Hematopoietic multipotent progenitor cell treated with erythropoietin and hydrocortisone succinate and interleukin-3 and kit ligand, for 15 days (in vitro differentiated cells): ENCODE measurements at regions not wholly inside any gene's neighbourhood (a gene's known extent, or its start where the extent isn't known, plus 50 kb on each side); places are given as distances from the start of the nearest gene placed in this dataset.
A peak's percentile ranks its signal among the peaks of the same experiment; 100 is the strongest.
"Not testable (repeated sequence)": the region's sequence is repeated elsewhere in the genome, so short reads cannot be mapped to it uniquely, and the experiment has no call there.

Source experiments
- DNase-seq: peaks from one replicate; pipeline ENCODE4 v3.0.0-alpha.2; 2015; ENCODE audit warnings: low spot score

DNA sequence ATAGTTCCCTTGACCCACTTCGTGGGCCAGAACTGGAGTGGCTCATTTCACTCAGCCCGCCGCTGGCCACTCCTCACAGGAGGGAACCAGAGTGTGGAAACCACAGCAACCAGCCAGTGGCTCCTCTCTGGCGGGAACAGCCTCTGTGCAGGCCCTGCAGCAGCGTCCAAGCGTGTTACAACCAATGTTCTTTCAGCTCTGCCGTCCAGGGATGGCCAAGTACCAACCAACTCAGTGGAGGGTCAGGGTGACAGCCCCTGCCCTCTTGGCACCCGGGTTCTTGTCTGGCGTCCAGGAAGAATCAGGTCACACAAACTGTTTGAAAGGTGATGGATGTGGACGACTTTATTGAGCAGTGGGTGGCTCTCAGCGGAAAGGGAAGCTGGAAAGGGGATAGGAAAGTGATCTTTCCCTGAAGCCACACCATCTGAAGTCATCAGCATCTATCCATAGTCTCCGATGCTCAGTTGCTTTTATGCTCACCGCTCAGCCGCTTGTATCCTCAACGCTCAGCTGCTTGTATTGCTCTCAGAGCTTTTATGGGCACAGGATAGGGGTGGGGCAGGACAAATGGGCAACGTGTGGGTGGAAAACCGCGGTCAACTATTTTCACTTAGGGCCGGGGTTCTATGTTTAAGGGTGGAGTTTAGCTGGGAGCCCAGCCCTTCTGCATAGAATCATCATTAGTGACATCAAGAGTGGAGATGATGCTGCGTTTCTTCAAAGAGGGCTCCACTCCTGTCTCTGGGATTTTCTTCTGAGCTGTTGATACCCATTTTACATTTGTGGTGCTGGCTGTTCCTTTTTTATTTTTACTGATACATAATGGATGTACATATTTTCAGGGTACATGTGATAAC lies 250.2 kb downstream of the RRAGC start:
- DNase-seq: no peak

DNA sequence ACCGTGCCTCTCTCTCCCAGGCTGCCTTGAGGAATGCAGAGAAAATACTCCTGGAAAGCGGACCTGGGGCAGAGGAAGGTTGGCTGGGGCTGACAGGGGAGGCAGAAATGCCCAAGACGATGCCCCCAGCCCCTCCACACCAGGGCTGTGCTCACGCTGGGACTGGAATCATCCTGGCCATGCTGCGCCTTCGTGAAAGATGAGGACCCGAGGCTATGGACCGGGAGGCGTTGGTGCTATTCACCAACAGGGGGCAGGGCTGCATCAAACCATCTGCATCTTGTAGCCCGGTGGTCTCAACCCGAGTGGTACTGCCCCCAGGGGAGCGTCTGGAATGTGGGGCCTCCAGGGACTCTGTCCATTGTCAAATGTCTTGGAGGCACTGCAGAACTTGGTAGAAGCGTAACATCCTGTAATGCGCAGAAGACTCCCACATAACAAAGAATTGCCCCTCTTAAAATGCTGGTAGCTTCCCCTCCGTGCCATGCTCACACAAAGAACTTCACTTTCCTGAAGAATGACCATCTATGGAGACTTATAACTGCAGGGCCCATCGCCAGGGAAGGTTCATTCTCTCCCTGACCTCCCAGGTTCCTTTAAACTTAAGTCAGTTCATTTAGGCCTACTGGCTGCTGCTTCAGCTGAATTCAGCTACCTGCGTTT lies 251.2 kb downstream of the RRAGC start:
- DNase-seq: peak; percentile 7

DNA sequence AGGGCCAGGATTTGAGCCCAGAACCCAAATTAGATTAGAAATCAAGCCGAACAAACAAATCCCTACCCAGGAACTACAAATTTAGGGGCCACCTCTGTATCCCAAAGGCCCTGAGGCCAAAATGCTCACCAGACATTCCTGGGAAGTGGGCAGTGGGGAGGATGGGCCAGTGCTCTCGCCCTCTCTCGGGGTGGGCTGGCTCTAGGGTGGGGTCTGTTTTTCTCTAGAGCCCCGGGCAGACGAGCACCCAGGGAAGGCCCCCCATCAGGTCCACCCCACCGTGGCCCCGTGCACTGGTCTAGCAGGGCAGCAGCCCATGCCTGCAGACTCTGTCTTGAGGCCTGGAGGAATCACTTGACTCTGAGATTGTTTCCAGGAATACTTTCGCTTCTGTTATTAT lies 252.0 kb downstream of the RRAGC start:
- DNase-seq: no peak

DNA sequence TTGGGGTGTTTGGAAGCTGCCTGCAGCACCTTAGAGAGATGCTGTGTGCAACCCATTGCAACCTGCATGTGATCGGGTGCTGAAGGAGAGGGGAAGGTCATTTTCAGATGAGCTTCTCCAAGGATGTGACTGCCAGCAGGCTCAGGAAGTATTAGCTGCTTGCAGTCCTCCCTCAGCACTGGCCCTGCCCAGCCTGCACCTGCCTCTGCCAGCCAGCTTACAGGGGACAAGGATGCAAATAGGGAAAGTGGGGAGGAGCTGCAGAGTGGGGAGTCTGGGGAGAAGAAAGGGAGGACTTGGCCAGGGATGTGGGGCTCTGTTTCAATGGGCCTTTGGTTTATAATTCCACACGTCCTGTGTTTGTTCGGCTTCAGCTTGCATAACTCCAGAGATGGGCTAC lies 254.5 kb downstream of the RRAGC start:
- DNase-seq: no peak

- no peak for DNase-seq
Measured at GRCh38 chr1:38603907-38604306, 255.7 kb downstream of the RRAGC start.

- DNase-seq: no peak
Measured at GRCh38 chr1:38600905-38601304, 258.7 kb downstream of the RRAGC start.

- no peak for DNase-seq
Measured at GRCh38 chr1:38600286-38600685, 259.3 kb downstream of the RRAGC start.

GRCh38 chr1:38598118-38598517 lies 261.5 kb downstream of the RRAGC start:
- DNase-seq: no peak

DNA sequence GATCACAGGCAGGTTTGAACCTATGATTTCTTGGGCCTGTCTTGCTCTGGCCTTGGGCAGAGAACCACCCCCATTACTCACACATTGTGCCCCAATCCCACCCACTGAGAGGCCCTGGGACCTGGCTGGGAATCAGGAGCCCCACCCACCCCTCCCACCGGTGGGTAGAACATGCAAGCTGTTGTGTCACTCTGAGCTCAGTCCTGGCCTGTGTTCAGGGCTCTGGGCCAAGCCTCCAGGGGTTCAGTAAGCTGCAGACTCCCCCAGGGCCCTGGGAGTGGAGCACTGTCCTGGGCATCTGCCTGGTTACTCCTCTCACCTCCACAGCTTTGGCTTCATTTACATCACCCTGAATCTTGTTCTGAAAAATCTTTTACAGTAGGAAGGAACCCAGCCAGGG lies 270.5 kb downstream of the RRAGC start:
- DNase-seq: no peak

- DNase-seq: no peak
Measured at GRCh38 chr1:38587766-38588165, 271.8 kb downstream of the RRAGC start.

DNA sequence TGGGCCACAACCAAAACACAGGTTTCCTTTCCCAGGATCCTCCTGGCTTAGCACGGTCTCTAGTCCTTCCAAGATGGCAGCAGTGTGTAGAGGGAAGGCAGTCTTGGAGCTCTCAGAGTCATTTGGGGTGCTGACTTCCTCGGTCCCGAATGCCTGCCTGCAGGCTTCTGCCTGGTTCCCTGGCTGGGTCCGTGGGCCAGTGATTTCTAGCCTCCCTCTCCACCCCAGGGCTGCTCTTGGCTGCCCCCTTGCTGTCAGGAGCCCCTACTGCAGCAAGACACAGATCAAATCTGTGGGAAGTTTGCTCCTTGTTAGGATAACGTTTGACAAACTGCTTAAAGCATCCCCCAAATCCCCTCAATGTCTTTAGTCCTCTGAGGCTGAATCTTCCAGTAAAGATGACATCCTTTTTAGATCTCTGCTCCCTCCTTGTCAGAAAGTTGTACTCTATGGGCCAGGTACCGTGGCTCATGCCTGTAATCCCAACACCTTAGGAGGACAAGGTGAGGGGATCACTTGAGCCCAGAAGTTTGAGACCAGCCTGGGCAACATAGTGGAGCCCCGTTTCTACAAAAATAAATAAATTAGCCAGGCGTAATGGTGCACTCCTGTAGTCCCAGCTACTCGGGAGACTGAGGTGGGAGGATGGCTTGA lies 272.5 kb downstream of the RRAGC start:
- DNase-seq: peak; percentile 28

- no peak for DNase-seq
Measured at GRCh38 chr1:38585971-38586370, 273.6 kb downstream of the RRAGC start.

DNA sequence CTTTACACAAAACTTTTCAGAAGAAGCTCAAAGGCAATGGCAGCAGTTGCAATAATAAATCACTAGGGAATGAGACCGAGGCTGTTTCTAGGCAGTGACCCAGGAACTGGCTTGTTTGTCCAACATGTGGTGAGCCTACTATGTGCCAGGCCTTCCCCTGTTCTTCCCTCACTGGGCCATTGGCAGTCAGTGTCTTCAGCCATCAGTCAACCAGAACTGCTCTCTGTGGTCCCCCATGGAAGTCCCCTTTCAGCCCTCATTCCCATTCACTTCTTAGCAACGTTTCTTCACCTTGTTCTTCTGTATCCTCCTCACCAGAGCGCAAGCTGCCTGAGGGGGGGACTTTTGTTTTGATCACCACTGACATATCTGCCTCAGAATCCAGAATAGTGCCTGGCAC lies 274.1 kb downstream of the RRAGC start:
- DNase-seq: no peak

GRCh38 chr1:38584448-38585355 lies 274.9 kb downstream of the RRAGC start:
- no peak for DNase-seq

DNA sequence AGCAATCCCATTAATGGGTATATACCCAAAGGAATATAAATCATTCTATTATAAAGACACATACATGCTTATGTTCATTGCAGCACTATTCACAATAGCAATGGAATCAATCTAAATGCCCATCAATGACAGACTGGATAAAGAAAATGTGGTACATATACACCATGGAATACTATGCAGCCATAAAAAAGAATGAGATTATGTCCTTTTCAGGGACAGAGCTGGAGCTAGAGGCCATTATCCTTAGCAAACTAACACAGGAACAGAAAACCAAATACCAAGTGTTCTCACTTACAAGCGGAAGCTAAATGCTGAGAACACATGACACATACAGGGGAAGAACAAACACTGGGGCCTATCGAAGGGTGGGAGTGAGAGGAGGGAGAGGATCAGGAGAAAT lies 276.3 kb downstream of the RRAGC start:
- not testable (repeated sequence) for DNase-seq

- no peak for DNase-seq
Measured at GRCh38 chr1:38581396-38581795, 278.2 kb downstream of the RRAGC start.

GRCh38 chr1:38580594-38580993 lies 279.0 kb downstream of the RRAGC start:
- DNase-seq: no peak

GRCh38 chr1:38579056-38579455 lies 280.5 kb downstream of the RRAGC start:
- DNase-seq: no peak

DNA sequence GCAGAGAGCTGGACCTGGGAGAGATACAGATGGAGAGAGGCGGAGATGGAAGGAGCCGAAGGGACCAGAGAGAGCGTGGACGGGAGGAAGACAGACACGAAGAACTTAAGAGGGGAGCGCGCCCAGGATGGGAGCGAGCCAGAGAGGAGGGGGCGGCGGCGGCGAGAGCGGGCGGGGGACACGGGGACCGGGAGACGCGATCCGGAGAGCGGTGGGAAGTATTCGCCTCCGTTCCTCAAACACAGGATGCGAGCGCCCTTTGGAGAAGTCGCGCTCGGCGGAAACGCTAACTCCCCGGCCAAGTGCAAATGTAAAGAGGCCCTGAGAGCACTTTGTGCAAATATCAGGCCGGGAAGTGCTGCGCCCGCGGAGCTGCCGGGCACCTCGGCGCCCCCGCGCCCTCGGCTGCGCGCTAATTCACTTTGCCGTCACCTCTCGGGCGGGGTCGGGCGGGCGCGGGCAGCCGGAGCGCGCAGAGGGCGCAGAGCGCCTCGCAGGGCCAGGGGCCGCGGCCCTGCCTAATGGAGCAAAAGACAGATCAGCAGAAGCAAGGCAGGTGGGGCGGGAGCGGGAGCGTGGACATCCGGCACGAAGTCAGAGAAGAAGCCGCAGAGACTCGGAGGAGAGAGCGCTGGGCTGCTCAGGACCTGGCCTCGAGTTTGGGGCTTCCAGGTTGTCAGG lies 281.2 kb downstream of the RRAGC start:
- DNase-seq: no peak

DNA sequence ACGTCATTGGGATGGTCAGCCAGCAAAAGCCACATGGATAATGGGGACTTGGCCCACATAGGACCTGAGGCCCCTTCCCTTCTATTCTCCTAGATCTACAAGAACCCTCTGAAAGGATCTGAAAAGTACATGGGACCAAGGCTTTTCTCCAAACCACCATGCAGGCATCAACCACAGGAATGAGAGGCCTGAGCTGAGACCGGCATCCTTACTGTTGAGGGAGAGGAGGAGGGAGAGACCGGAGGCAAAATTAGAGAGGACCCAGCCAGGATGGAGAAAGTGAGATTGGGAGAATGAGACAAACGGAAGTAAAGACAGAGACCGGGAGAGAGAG lies 281.7 kb downstream of the RRAGC start:
- DNase-seq: no peak

DNA sequence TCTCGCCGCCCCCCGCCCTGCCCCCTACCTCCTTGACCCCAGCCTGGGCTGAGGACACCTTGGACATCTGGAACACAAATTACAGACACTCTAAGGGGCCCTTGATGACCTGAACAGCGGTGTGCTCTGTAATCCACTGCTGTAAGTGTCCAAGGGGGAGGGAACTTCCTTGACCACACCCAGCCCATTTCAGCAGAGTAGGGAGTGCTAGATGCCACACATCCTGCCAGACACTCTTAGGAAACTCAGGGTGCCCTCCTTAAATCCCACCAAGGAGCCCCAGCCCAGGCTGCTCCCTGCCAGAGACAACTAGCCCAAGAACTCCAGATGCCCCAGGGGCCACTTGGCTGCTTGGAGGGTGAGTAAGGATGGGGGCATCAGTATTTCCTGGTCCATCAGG lies 282.2 kb downstream of the RRAGC start:
- no peak for DNase-seq

DNA sequence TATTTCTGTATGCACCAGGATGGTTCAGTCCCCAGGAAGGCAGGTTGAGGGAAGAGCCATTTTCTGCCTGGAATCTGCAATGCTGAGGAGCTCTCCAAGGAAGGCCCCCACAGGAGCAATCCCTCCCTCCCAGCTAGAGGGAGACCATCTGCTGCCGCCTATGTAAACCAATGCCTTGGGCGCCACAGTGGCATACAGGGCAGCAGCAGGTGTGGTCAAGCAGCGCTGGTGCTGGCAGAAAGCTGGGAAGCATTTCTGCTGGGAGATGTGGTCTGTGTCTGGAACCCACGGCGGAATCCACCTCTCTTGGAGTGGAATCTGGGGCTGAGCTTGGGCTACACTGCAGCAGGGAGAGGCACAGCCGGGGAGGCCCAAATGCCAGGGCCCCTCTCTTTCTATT lies 283.3 kb downstream of the RRAGC start:
- no peak for DNase-seq
